ENCODE measurements at regions not wholly inside any gene's neighbourhood (a gene's known extent, or its start where the extent isn't known, plus 50 kb on each side); places are given as distances from the start of the nearest gene placed in this dataset.

- no peak for DNase-seq (ENCODE audit: low read depth)
- no peak overlapping the region for H3K4me3 ChIP-seq (ENCODE audit: low read depth, low read length)
- TF ChIP-seq, protein P1, sequence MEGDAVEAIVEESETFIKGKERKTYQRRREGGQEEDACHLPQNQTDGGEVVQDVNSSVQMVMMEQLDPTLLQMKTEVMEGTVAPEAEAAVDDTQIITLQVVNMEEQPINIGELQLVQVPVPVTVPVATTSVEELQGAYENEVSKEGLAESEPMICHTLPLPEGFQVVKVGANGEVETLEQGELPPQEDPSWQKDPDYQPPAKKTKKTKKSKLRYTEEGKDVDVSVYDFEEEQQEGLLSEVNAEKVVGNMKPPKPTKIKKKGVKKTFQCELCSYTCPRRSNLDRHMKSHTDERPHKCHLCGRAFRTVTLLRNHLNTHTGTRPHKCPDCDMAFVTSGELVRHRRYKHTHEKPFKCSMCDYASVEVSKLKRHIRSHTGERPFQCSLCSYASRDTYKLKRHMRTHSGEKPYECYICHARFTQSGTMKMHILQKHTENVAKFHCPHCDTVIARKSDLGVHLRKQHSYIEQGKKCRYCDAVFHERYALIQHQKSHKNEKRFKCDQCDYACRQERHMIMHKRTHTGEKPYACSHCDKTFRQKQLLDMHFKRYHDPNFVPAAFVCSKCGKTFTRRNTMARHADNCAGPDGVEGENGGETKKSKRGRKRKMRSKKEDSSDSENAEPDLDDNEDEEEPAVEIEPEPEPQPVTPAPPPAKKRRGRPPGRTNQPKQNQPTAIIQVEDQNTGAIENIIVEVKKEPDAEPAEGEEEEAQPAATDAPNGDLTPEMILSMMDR (IDR thresholded peaks at IDR 0.05; ENCODE audit: low read depth, low read length, missing control alignments), result no peak
Observed at GRCh38 chr6:126614642-126615504, 275.0 kb downstream of the CENPW start.

DNA sequence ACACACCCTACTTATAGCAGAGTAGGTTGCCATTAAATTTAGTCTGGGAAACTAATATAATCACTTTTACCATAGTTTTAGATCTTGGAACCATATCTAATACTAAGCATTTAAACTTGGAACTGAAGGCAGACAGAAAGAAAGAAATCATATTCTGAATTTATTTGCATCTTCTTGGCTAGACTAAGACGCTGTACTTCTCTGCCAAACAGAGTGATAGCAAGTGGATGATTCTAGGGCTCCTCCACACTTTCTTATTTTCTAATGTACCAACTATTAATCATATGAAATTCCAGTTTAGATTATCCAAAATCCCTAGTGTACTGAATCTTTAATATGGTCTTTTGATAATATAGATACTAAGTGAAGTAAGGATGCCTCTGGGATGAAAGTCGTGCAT, 277.0 kb downstream of the CENPW start:
- TF ChIP-seq, protein P1 (IDR thresholded peaks at IDR 0.05; ENCODE audit: low read depth, low read length, missing control alignments), result no peak
- DNase-seq (ENCODE audit: low read depth), result no peak
- H3K4me3 ChIP-seq (ENCODE audit: low read depth, low read length), result no peak overlapping the region

DNA sequence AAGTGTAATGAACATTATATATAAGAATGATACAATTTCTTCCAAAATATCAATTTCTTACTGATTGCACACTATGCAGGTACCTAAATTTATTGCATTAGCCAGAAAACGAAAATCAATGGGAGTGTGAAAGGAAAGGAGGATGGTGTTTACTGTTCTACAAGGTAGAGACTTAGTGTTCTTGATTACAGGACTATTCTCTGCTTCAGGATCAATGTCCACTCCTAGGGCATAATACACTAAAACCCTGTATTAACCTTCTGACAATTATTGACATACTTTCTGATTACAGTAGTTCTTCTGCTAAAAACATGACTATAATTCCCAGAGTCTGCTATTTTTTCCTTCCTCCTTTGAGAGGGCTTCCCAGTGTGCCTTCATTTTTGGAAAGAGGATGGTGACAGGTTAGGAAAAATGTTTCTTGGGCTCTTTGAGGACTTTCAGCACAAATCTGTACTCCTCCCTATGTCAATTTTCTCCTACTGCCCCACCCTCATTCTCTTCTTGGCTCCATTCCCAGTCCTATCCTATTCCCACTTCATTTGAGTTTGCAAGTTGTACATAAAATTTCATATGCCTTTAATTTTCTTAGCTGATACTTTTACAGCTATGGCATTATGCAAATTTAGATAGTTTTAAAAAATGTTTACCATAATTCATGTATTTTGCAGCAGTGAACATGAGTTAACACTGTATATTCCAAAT, 278.9 kb downstream of the CENPW start:
- H3K4me3 ChIP-seq (ENCODE audit: low read depth, low read length), result no peak overlapping the region
- DNase-seq (ENCODE audit: low read depth), result no peak
- TF ChIP-seq, protein P1 (IDR thresholded peaks at IDR 0.05; ENCODE audit: low read depth, low read length, missing control alignments), result no peak

DNA sequence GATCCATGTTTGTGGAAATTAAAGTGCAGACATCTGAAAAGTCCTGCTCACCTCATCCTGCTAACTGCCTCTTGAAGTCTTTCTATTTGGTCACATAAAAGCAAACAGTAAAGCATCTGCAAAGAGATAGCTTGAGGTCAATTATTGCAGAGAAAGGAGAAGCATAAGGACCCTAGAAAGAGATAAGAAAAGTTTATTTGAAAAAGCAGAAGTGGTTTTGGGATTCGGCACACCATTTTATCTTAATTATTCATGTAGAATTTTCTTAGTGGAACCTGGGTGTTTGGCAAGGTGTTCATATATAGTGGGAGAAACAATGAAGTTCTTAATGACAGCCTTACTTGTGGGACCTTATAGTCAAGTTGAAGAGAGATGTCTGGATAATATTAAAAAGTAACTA, 280.8 kb downstream of the CENPW start:
- H3K4me3 ChIP-seq (ENCODE audit: low read depth, low read length), result no peak overlapping the region
- DNase-seq (ENCODE audit: low read depth), result no peak
- TF ChIP-seq, protein P1 (IDR thresholded peaks at IDR 0.05; ENCODE audit: low read depth, low read length, missing control alignments), result no peak

DNA sequence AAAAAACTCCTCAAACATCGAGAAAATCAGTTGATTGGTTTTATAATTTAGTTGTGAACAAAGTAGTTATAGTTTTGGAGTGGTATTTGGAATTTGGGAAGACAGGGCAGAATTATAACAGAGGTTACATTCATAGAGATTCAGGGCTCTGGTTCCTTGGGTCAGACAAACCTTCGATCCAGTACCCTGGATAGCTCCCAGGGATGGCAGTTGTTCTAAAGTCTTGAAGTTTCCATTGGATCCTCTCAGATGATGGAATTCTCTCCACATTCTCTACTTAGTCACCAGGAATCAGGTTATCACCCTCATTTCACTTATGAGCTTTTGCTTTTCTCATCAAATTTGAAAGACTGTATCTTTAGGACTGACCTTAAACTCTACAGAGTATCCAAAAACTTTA, 285.1 kb downstream of the CENPW start:
- TF ChIP-seq, protein P1 (IDR thresholded peaks at IDR 0.05; ENCODE audit: low read depth, low read length, missing control alignments), result no peak
- DNase-seq (ENCODE audit: low read depth), result no peak
- no peak overlapping the region for H3K4me3 ChIP-seq (ENCODE audit: low read depth, low read length)

DNA sequence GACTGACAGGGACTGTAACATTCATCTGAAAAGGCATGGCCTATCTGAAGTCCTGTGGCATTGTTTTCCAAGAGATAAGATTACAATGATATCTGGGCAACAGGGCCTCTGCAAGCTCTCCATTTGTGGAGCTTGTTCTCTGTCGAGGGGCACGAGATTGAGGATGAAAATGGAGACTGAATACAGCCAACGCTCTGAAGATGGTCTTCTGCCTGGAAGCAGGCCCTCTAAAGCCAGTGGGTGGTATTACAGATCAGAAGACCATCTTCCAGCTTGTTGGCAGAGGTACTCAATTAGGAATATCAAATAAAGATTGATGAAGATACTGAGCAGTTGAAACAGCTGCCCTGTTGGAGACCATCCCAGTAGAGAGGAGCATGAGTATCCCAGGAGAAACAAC, 288.2 kb downstream of the CENPW start:
- no peak for DNase-seq (ENCODE audit: low read depth)
- TF ChIP-seq, protein P1 (IDR thresholded peaks at IDR 0.05; ENCODE audit: low read depth, low read length, missing control alignments), result peak; percentile 57
- no peak overlapping the region for H3K4me3 ChIP-seq (ENCODE audit: low read depth, low read length)

Data from GM12864 (cell line).